Astrocyte (in vitro differentiated cells and primary cell): ENCODE measurements at regions not wholly inside any gene's neighbourhood (a gene's known extent, or its start where the extent isn't known, plus 50 kb on each side); places are given as distances from the start of the nearest gene placed in this dataset.

Experiments used
- DNase-seq: peaks from one replicate; pipeline ENCODE4 v3.0.0-alpha.2; 2010; ENCODE audit warnings: low read depth
- FAIRE-seq: peaks from 2 replicates; lab custom pipeline; 2011; peaks lifted over from hg19 to GRCh38; lab: Jason Lieb, UNC
- H2AFZ ChIP-seq: 2 replicates; pipeline ENCODE4 v1.6.0; 2012; ENCODE audit warnings: low read depth, low read length, inconsistent platforms
- H3K27ac ChIP-seq: 2 replicates; pipeline ENCODE4 v1.5.1; 2011; ENCODE audit warnings: low read depth, low read length, inconsistent platforms
- H3K27me3 ChIP-seq: 2 replicates; pipeline ENCODE4 v1.6.0; 2011; ENCODE audit warnings: low read length, inconsistent platforms; ENCODE audit not compliant: insufficient read depth
- H3K36me3 ChIP-seq: 2 replicates; pipeline ENCODE4 v1.5.1; 2011; ENCODE audit warnings: low read length, inconsistent platforms; ENCODE audit not compliant: insufficient read depth
- H3K4me1 ChIP-seq: 2 replicates; pipeline ENCODE4 v1.5.1; 2011; ENCODE audit warnings: low read length, inconsistent platforms; ENCODE audit not compliant: insufficient read depth
- H3K4me2 ChIP-seq: 2 replicates; pipeline ENCODE4 v1.6.0; 2012; ENCODE audit warnings: low read length, inconsistent platforms
- H3K4me3 ChIP-seq: 2 replicates; pipeline ENCODE4 v1.5.1; 2011; ENCODE audit warnings: low read depth, mild to moderate bottlenecking, low read length, inconsistent platforms; ENCODE audit not compliant: insufficient read depth
- H3K79me2 ChIP-seq: 2 replicates; pipeline ENCODE4 v1.6.0; 2012; ENCODE audit warnings: mild to moderate bottlenecking, low read length, inconsistent platforms; ENCODE audit not compliant: insufficient read depth
- H3K9ac ChIP-seq: 2 replicates; pipeline ENCODE4 v1.6.0; 2012; ENCODE audit warnings: mild to moderate bottlenecking, low read length, inconsistent platforms
- H3K9me3 ChIP-seq: 2 replicates; pipeline ENCODE4 v1.5.1; 2012; ENCODE audit warnings: low read depth, mild to moderate bottlenecking, low read length, inconsistent platforms; ENCODE audit not compliant: insufficient read depth
- H4K20me1 ChIP-seq: 2 replicates; pipeline ENCODE4 v1.6.0; 2012; ENCODE audit warnings: low read length, inconsistent platforms; ENCODE audit not compliant: insufficient read depth
- H3K27ac Mint-ChIP-seq: one replicate; pipeline ENCODE4 v1.8.0; 2021; ENCODE audit warnings: mild to moderate bottlenecking, mixed read lengths; ENCODE audit not compliant: unreplicated experiment
- H3K27me3 Mint-ChIP-seq: one replicate; pipeline ENCODE4 v1.8.0; 2021; ENCODE audit warnings: low read depth, mixed read lengths; ENCODE audit not compliant: unreplicated experiment
- H3K36me3 Mint-ChIP-seq: one replicate; pipeline ENCODE4 v1.8.0; 2021; ENCODE audit warnings: low read depth, mixed read lengths; ENCODE audit not compliant: unreplicated experiment
- H3K4me1 Mint-ChIP-seq: one replicate; pipeline ENCODE4 v1.8.0; 2021; ENCODE audit warnings: low read depth, mixed read lengths; ENCODE audit not compliant: unreplicated experiment
- H3K4me3 Mint-ChIP-seq: one replicate; pipeline ENCODE4 v1.8.0; 2021; ENCODE audit warnings: mild to moderate bottlenecking, moderate library complexity, mixed read lengths; ENCODE audit not compliant: unreplicated experiment
- H3K9me3 Mint-ChIP-seq: one replicate; pipeline ENCODE4 v1.8.0; 2021; ENCODE audit warnings: mild to moderate bottlenecking, mixed read lengths; ENCODE audit not compliant: unreplicated experiment
- EZH2 ChIP-seq: IDR thresholded peaks from 2 replicates; pipeline ENCODE4 v1.6.1; 2012; ENCODE audit warnings: mild to moderate bottlenecking, low read length, inconsistent platforms; ENCODE audit not compliant: insufficient read depth
- TF ChIP-seq, protein P1 (sequence below): IDR thresholded peaks from 2 replicates; pipeline ENCODE4 v1.5.1; 2011; ENCODE audit warnings: low read depth, mild to moderate bottlenecking, inconsistent platforms, low read length, moderate library complexity; ENCODE audit not compliant: insufficient read depth

- no peaks in the 10 kb centered on the region for H3K9me3 Mint-ChIP-seq
- Histone ChIP-seq H3K79me2 (no peaks in the 10 kb centered on the region), H3K4me3 (no peak overlapping the region), H3K27ac (no peak overlapping the region), H2AFZ (no peak overlapping the region), H3K9ac (no peak overlapping the region), H3K9me3 (no peaks in the 10 kb centered on the region), H3K4me2 (no peak overlapping the region), H3K27me3 (no peaks in the 10 kb centered on the region), H3K4me1 (no peaks in the 10 kb centered on the region), H4K20me1 (no peaks in the 10 kb centered on the region), H3K36me3 (no peaks in the 10 kb centered on the region)
- FAIRE-seq (no peak), DNase-seq (no peak)
- no peaks in the 10 kb centered on the region for H3K4me1 Mint-ChIP-seq
- no peak overlapping the region for H3K4me3 Mint-ChIP-seq
- no peak for TF ChIP-seq EZH2
- TF ChIP-seq, protein P1, sequence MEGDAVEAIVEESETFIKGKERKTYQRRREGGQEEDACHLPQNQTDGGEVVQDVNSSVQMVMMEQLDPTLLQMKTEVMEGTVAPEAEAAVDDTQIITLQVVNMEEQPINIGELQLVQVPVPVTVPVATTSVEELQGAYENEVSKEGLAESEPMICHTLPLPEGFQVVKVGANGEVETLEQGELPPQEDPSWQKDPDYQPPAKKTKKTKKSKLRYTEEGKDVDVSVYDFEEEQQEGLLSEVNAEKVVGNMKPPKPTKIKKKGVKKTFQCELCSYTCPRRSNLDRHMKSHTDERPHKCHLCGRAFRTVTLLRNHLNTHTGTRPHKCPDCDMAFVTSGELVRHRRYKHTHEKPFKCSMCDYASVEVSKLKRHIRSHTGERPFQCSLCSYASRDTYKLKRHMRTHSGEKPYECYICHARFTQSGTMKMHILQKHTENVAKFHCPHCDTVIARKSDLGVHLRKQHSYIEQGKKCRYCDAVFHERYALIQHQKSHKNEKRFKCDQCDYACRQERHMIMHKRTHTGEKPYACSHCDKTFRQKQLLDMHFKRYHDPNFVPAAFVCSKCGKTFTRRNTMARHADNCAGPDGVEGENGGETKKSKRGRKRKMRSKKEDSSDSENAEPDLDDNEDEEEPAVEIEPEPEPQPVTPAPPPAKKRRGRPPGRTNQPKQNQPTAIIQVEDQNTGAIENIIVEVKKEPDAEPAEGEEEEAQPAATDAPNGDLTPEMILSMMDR = no peak
- no peak overlapping the region for H3K27ac Mint-ChIP-seq
- H3K36me3 Mint-ChIP-seq = no peaks in the 10 kb centered on the region
- H3K27me3 Mint-ChIP-seq = peaks cover 2% of the 10 kb centered on the region
Observed at GRCh38 chr10:111522141-111522540, 445.3 kb downstream of the ADRA2A start.

GRCh38 chr10:111522551-111522950 is 445.7 kb downstream of the ADRA2A start:
- Mint-ChIP-seq H3K27me3 (peaks cover 2% of the 10 kb centered on the region), H3K4me3 (no peak overlapping the region), H3K9me3 (no peaks in the 10 kb centered on the region), H3K4me1 (no peaks in the 10 kb centered on the region), H3K36me3 (no peaks in the 10 kb centered on the region), H3K27ac (no peak overlapping the region)
- H3K27ac ChIP-seq = no peak overlapping the region
- H2AFZ ChIP-seq = no peak overlapping the region
- H3K9me3 ChIP-seq = no peaks in the 10 kb centered on the region
- H3K9ac ChIP-seq = no peak overlapping the region
- no peak overlapping the region for H3K4me3 ChIP-seq
- FAIRE-seq = no peak
- no peaks in the 10 kb centered on the region for H3K79me2 ChIP-seq
- TF ChIP-seq EZH2 = no peak
- TF ChIP-seq, protein P1 = no peak
- no peak for DNase-seq
- no peaks in the 10 kb centered on the region for H3K4me1 ChIP-seq
- no peaks in the 10 kb centered on the region for H4K20me1 ChIP-seq
- no peaks in the 10 kb centered on the region for H3K36me3 ChIP-seq
- no peaks in the 10 kb centered on the region for H3K27me3 ChIP-seq
- no peak overlapping the region for H3K4me2 ChIP-seq

DNA sequence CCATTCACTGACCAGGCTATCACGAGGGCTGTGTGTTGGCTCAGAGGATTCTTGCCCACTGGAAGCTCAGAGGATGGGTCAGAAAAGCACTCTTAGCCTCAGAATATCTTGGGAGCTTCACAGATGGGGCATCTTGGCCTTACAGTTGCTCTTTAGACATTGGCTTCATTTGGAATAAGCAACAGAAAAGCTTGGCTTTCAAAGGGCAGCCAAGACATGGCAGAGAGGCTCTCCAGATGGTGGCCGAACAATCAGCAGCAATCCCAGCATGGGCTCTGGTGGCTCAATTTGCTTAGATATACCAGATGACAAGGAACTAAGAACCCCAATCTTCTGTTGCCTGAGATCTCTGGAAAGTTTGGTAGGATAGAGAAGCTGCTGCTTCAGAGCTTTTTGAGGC is 446.2 kb downstream of the ADRA2A start:
- Mint-ChIP-seq H3K27me3 (peaks cover 2% of the 10 kb centered on the region), H3K9me3 (no peaks in the 10 kb centered on the region), H3K4me1 (no peaks in the 10 kb centered on the region), H3K36me3 (no peaks in the 10 kb centered on the region), H3K27ac (no peak overlapping the region), H3K4me3 (no peak overlapping the region)
- Histone ChIP-seq H3K36me3 (no peaks in the 10 kb centered on the region), H2AFZ (no peak overlapping the region), H4K20me1 (no peaks in the 10 kb centered on the region), H3K79me2 (no peaks in the 10 kb centered on the region), H3K9me3 (no peaks in the 10 kb centered on the region), H3K27me3 (no peaks in the 10 kb centered on the region), H3K4me1 (no peaks in the 10 kb centered on the region), H3K9ac (no peak overlapping the region), H3K4me3 (no peak overlapping the region), H3K27ac (no peak overlapping the region), H3K4me2 (no peak overlapping the region)
- DNase-seq = no peak
- no peak for FAIRE-seq
- no peak for TF ChIP-seq EZH2
- TF ChIP-seq, protein P1 = no peak
